ENCODE measurements at regions not wholly inside any gene's neighbourhood (a gene's known extent, or its start where the extent isn't known, plus 50 kb on each side); places are given as distances from the start of the nearest gene placed in this dataset.
"Not testable (repeated sequence)": the region's sequence is repeated elsewhere in the genome, so short reads cannot be mapped to it uniquely, and the experiment has no call there.

DNA sequence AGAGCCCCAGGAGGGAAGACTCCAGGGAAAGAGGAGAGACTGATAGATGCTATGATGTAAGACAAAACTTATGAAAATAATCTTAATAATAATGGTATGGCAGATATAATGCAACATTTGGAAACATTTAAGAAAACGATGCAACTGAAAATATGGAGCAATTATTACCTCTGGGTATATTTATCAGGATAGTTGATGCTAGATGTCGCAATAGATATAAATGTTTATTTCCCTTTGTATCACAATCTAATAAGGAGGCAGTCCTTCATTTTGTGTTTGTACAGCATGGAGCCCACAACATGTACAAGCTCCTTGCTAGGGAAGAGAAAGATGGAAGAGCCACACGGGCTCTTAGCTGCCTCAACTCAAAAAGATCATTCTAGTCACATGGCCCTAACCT is 101.1 kb upstream of the TMEM132E start:
- no peaks in the 10 kb centered on the region for H3K9me3 ChIP-seq (replicated peaks in 1 of 3)
- no peak overlapping the region for H3K27ac ChIP-seq
- no peaks in the 10 kb centered on the region for H3K4me1 ChIP-seq (replicated peaks in 1 of 2)
- no peaks in the 10 kb centered on the region for H3K36me3 ChIP-seq (replicated peaks in 1 of 2)
- DNase-seq: no peak
- intact Hi-C loops (cut with DNase I): no loop called here
- TF ChIP-seq, protein P1, sequence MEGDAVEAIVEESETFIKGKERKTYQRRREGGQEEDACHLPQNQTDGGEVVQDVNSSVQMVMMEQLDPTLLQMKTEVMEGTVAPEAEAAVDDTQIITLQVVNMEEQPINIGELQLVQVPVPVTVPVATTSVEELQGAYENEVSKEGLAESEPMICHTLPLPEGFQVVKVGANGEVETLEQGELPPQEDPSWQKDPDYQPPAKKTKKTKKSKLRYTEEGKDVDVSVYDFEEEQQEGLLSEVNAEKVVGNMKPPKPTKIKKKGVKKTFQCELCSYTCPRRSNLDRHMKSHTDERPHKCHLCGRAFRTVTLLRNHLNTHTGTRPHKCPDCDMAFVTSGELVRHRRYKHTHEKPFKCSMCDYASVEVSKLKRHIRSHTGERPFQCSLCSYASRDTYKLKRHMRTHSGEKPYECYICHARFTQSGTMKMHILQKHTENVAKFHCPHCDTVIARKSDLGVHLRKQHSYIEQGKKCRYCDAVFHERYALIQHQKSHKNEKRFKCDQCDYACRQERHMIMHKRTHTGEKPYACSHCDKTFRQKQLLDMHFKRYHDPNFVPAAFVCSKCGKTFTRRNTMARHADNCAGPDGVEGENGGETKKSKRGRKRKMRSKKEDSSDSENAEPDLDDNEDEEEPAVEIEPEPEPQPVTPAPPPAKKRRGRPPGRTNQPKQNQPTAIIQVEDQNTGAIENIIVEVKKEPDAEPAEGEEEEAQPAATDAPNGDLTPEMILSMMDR (IDR thresholded peaks at IDR 0.05): no peak
- no peak for TF ChIP-seq POLR2A (IDR thresholded peaks at IDR 0.05)
- no peak overlapping the region for H3K4me3 ChIP-seq
- 68 to 80% (median 75%) methylated on average over 3 of the region's 3 CpGs for WGBS, 4 donors
- H3K27me3 ChIP-seq: peaks cover 11% of the 10 kb centered on the region

DNA sequence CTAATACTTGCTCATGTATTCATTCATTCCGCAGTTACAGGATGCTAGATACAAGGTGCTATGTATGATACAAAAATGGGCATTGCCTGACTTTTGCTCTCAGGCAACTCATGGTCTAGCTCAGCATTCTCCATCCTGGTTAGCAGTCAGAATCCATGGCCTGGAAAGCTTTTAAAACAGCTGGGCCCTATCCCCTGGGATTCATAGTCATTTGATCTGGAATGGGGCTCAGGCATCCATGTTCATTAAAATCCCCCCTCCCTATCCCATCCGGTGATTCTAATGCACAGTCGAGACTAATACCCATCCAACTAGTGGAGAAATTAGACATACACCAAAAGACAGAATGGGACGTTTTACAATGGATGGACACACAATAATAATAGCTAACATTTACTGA is 104.1 kb upstream of the TMEM132E start:
- H3K27me3 ChIP-seq: peaks cover 5% of the 10 kb centered on the region
- intact Hi-C loops (cut with DNase I): no loop called here
- H3K4me1 ChIP-seq (replicated peaks in 1 of 2): no peaks in the 10 kb centered on the region
- 78 to 89% (median 80%) methylated on average over 4 of the region's 4 CpGs for WGBS, 4 donors
- no peak overlapping the region for H3K4me3 ChIP-seq
- no peaks in the 10 kb centered on the region for H3K9me3 ChIP-seq (replicated peaks in 1 of 3)
- H3K36me3 ChIP-seq (replicated peaks in 1 of 2): no peaks in the 10 kb centered on the region
- no peak for DNase-seq
- no peak overlapping the region for H3K27ac ChIP-seq
- TF ChIP-seq POLR2A (IDR thresholded peaks at IDR 0.05): no peak
- TF ChIP-seq, protein P1 (IDR thresholded peaks at IDR 0.05): no peak

DNA sequence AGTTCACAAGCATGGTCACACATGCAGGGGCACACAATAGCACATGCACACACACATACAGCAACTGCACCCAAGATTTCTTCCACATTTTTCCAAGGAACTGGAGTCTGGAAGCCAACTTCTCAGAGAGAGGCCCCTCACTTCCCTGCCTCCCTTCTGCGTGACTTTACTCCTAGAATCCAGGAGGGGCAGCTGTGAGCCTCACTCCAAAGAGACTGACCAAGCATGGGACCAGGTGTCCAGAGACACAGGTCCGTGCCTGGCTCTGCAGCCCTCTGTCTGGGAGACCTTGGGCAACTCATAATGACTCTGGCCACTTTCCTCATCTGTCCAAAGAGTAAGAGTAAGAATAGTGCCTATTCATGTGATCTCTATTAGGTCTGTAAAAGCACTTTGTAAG is 104.7 kb upstream of the TMEM132E start:
- H3K27ac ChIP-seq: no peak overlapping the region
- no peaks in the 10 kb centered on the region for H3K36me3 ChIP-seq (replicated peaks in 1 of 2)
- H3K4me1 ChIP-seq (replicated peaks in 1 of 2): no peaks in the 10 kb centered on the region
- peaks cover 5% of the 10 kb centered on the region for H3K27me3 ChIP-seq
- no peak overlapping the region for H3K4me3 ChIP-seq
- 60 to 83% (median 73%) methylated on average over 2 of the region's 2 CpGs for WGBS, 4 donors
- intact Hi-C loops (cut with DNase I): no loop called here
- DNase-seq: no peak
- no peak for TF ChIP-seq POLR2A (IDR thresholded peaks at IDR 0.05)
- TF ChIP-seq, protein P1 (IDR thresholded peaks at IDR 0.05): no peak
- H3K9me3 ChIP-seq (replicated peaks in 1 of 3): no peaks in the 10 kb centered on the region

DNA sequence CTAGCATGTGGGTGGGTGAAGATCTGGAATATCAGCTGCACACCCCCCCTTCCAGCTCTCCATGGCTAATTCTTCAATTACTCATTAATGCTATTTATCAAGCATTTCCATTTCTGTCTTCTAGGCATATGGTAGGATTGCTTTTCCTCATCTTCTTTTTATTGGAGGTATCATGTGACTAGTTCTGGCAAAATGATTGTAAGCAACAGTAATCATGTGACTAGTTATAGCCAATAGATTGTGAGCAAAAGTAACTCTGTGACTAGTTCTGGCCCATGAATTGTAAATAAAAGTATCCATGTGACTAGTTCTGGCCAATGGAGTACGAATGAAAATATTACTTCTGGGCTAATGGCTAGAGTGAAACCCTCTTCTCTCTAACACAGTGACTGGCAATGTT is 107.0 kb upstream of the TMEM132E start:
- WGBS, 4 donors: 52 to 78% (median 63%) methylated on average over 1 of the region's 1 CpG

DNA sequence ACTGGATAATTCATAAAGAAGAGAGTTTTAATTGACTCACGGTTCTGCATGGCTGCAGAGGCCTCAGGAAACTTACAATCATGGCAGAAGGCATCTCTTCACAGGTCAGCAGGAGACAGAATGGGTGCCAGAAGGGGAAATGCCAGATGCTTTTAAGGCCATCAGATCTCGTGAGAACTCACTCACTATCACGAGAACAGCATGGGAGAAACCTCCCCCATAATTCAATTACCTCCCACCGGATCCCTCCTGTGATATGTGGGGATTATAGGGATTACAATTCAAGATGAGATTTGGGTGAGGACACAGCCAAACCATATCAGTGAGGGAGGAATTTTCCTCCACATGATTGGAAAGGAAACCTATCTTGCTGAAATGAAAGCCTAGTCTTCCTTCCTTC is 108.1 kb upstream of the TMEM132E start:
- H3K9me3 ChIP-seq (replicated peaks in 1 of 3); DNase-seq; H3K4me1 ChIP-seq (replicated peaks in 1 of 2); H3K27me3 ChIP-seq; H3K4me3 ChIP-seq; H3K36me3 ChIP-seq (replicated peaks in 1 of 2); intact Hi-C loops (cut with DNase I); H3K27ac ChIP-seq: not testable (repeated sequence)
- 48 to 61% (median 58%) methylated on average over 4 of the region's 4 CpGs for WGBS, 4 donors

More for the DNA sequence above, 107.0 kb upstream of the TMEM132E start:
- H3K27ac ChIP-seq: no peak overlapping the region
- intact Hi-C loops (cut with DNase I): no loop called here
- H3K27me3 ChIP-seq: peaks cover 5% of the 10 kb centered on the region
- H3K4me1 ChIP-seq (replicated peaks in 1 of 2): no peaks in the 10 kb centered on the region
- H3K36me3 ChIP-seq (replicated peaks in 1 of 2): no peaks in the 10 kb centered on the region
- TF ChIP-seq, protein P1 (IDR thresholded peaks at IDR 0.05): no peak
- no peak for TF ChIP-seq POLR2A (IDR thresholded peaks at IDR 0.05)
- H3K4me3 ChIP-seq: no peak overlapping the region
- DNase-seq: no peak
- no peaks in the 10 kb centered on the region for H3K9me3 ChIP-seq (replicated peaks in 1 of 3)
